Activated CD8-positive, alpha-beta memory T cell treated with anti-CD3 and anti-CD28 coated beads for 36 hours (primary cell): ENCODE measurements at regions not wholly inside any gene's neighbourhood (a gene's known extent, or its start where the extent isn't known, plus 50 kb on each side); places are given as distances from the start of the nearest gene placed in this dataset.

Experiments
- CTCF ChIA-PET: fragments of 350-600 bp; sonication (Branson Sonifier 250); formaldehyde crosslinking; loops from one replicate; lab custom pipeline; 2021; ENCODE audit warnings: antibody characterized with exemption; lab: Charles Lee
- POLR2A ChIA-PET: fragments of 350-600 bp; sonication (Branson Sonifier 250); formaldehyde crosslinking; loops from one replicate; lab custom pipeline; 2021; ENCODE audit warnings: antibody characterized with exemption; lab: Charles Lee

GRCh38 chr12:114913871-114914801, 230.2 kb upstream of the TBX3 start:
- CTCF ChIA-PET = no interaction called here
- POLR2A ChIA-PET = no interaction called here

- POLR2A ChIA-PET = no interaction called here
- CTCF ChIA-PET = no interaction called here
These were observed 228.8 kb upstream of the TBX3 start for GRCh38 chr12:114912811-114913210.

- POLR2A ChIA-PET = no interaction called here
- CTCF ChIA-PET = no interaction called here
These were observed 227.2 kb upstream of the TBX3 start for GRCh38 chr12:114911196-114911595.

GRCh38 chr12:114904254-114905003, 220.5 kb upstream of the TBX3 start:
- ChIA-PET CTCF (no interaction called here), POLR2A (no interaction called here)

GRCh38 chr12:114903083-114903691, 219.2 kb upstream of the TBX3 start:
- ChIA-PET CTCF (no interaction called here), POLR2A (no interaction called here)

GRCh38 chr12:114902665-114903064, 218.7 kb upstream of the TBX3 start:
- POLR2A ChIA-PET = no interaction called here

GRCh38 chr12:114901316-114901715, 217.3 kb upstream of the TBX3 start:
- CTCF ChIA-PET = no interaction called here
- POLR2A ChIA-PET = no interaction called here

More at GRCh38 chr12:114902665-114903064, 218.7 kb upstream of the TBX3 start:
- CTCF ChIA-PET = no interaction called here

- POLR2A ChIA-PET = no interaction called here
- CTCF ChIA-PET = no interaction called here
These were observed 214.2 kb upstream of the TBX3 start for GRCh38 chr12:114898159-114898558.

- ChIA-PET CTCF (no interaction called here), POLR2A (no interaction called here)
These were observed 211.9 kb upstream of the TBX3 start for GRCh38 chr12:114895827-114896226.

GRCh38 chr12:114895081-114895480, 211.1 kb upstream of the TBX3 start:
- CTCF ChIA-PET = no interaction called here
- POLR2A ChIA-PET = no interaction called here

- POLR2A ChIA-PET = interaction anchor here (0.7 kb wide), 1 partner anchor 17 kb away, joined by 4 read pairs; no protein-coding TSS in a partner anchor
- CTCF ChIA-PET = interaction anchor here (0.7 kb wide), 2 partner anchors 128 to 533 kb away, joined by 3 read pairs; no protein-coding TSS in a partner anchor
These were observed 210.1 kb upstream of the TBX3 start for GRCh38 chr12:114894076-114894475.

GRCh38 chr12:114888928-114889584, 205.1 kb upstream of the TBX3 start:
- CTCF ChIA-PET = no interaction called here
- POLR2A ChIA-PET = no interaction called here

- POLR2A ChIA-PET = no interaction called here
- CTCF ChIA-PET = no interaction called here
These were observed 204.5 kb upstream of the TBX3 start for GRCh38 chr12:114888448-114888847.

GRCh38 chr12:114885501-114885900, 201.5 kb upstream of the TBX3 start:
- CTCF ChIA-PET = no interaction called here

GRCh38 chr12:114884575-114884974, 200.6 kb upstream of the TBX3 start:
- ChIA-PET CTCF (no interaction called here), POLR2A (no interaction called here)

More at GRCh38 chr12:114885501-114885900, 201.5 kb upstream of the TBX3 start:
- POLR2A ChIA-PET = no interaction called here

- ChIA-PET POLR2A (no interaction called here), CTCF (no interaction called here)
These were observed 198.1 kb upstream of the TBX3 start for GRCh38 chr12:114882083-114882482.

GRCh38 chr12:114879354-114879753, 195.4 kb upstream of the TBX3 start:
- CTCF ChIA-PET = no interaction called here
- POLR2A ChIA-PET = no interaction called here

GRCh38 chr12:114878781-114879180, 194.8 kb upstream of the TBX3 start:
- ChIA-PET CTCF (no interaction called here), POLR2A (no interaction called here)

- POLR2A ChIA-PET = interaction anchor here (0.6 kb wide), 1 partner anchor 17 kb away, joined by 4 read pairs; no protein-coding TSS in a partner anchor
- CTCF ChIA-PET = no interaction called here
These were observed 193.1 kb upstream of the TBX3 start for GRCh38 chr12:114876968-114877680.
